Nucleus accumbens (tissue), 56 donors: ENCODE measurements at regions not wholly inside any gene's neighbourhood (a gene's known extent, or its start where the extent isn't known, plus 50 kb on each side); places are given as distances from the start of the nearest gene placed in this dataset.
A peak's percentile ranks its signal among the peaks of the same experiment; 100 is the strongest.

Source experiments
- DNase-seq, 56 donors: peaks; one replicate each; lab custom pipeline; 2025; lab: John Stamatoyannopoulos, UW

DNA sequence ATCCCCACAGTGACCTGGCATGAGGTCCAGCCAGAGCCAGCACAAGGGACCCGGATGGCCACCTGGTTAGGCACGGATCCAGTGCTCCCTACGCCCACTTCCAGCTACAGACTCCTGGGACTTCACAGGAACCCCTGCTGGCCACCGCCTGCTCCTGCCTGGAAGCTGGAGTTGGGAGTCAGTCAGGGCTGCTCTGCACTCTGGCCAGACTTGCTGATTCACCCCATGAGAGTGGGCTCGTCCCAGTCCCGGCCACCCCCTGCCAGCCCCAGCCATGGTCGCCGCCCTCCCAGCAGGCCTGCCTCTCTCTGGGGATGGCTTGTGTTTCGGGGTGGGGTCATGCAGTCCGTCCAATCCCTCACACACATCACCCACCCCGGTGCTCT is 125.8 kb downstream of the DLL1 start:
- no peak for DNase-seq

DNA sequence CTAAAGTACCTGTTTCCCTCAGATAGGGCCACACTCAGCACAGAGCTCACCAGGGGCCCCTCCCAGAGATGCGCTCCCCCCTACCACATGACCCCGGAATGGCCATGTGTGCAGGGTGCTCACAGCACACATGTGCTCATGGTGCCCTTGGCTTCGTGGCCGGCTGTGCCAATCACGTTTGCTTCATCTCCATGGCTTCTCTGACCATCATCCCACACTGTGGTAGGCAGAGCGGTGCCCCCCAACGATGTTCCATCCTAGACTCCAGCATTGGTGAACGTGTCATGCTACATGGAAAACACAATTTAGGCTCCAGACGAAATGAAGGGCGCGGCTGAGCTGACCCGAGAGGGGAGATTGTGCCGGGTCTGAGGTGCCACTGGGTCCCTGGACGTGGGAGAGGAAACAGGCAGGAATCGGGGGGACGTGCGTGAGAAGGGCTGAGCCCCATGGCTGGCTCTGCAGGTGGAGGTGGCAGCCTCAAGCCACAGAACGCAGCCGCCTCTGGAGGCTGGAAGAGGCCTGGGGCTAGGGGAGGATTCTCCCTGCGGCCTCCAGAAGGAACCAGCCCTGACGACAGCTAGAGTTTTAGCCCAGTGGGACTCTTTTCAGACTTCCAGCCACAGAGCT is 126.5 kb downstream of the DLL1 start:
- no peak for DNase-seq

DNA sequence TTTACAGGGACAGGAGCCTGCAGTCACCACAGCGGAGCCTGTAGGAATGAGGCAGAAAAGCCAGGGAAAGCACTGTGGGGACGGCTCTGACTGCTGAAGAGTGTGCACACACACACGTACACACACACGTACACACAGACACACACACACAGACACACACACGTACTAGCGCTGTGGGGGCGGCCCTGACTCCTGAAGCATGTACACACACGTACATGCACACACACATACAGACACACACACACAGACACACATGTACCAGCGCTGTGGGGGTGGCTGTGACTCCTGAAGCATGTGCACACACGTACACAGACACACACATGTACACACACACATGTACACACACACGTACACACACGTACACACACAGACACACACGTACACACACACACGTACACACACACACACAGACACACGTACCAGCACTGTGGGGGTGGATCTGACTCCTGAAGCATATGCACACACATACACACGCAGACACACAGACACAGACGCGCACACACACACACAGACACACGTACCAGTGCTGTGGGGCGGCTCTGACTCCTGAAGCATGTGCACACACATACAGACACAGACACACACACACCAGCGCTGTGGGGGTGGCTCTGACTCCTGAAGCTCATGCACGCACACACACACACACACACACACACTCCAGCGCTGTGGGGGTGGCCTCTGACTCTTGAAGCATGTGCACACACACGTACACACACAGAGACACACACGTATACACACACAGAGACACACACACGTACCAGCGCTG is 127.3 kb downstream of the DLL1 start:
- peak in 5 of 56 donors; percentile 15 to 41 (median 29) for DNase-seq

DNA sequence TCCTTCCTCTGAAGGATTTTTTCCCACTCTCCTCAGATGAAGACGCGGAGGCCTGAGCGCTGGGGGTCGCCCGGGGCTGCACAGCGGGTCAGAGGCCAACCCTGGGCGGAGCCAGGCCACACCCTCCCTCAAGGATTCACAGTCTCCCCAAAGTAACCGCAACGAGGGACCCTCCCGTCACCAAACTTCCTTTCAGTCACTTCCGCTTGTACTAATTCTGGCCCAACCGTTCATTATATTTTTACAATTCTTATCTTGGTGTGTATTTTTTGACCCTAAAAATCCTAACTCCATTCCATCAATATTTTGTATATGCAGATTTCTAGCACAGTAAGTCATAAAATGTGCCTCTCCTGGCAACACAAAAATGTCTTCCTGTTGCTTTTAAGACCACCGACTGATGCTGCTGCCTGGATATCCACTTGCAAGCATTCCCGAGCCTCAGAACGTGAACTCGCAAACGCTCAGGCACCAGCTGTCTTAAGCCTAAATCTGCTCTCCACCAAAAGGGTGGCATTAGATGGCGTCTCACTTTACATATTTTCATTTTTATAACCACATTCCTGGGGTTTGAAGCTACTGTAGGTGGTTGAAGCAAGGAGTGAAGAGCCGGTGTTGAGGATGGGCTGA is 128.0 kb downstream of the DLL1 start:
- no peak for DNase-seq

DNA sequence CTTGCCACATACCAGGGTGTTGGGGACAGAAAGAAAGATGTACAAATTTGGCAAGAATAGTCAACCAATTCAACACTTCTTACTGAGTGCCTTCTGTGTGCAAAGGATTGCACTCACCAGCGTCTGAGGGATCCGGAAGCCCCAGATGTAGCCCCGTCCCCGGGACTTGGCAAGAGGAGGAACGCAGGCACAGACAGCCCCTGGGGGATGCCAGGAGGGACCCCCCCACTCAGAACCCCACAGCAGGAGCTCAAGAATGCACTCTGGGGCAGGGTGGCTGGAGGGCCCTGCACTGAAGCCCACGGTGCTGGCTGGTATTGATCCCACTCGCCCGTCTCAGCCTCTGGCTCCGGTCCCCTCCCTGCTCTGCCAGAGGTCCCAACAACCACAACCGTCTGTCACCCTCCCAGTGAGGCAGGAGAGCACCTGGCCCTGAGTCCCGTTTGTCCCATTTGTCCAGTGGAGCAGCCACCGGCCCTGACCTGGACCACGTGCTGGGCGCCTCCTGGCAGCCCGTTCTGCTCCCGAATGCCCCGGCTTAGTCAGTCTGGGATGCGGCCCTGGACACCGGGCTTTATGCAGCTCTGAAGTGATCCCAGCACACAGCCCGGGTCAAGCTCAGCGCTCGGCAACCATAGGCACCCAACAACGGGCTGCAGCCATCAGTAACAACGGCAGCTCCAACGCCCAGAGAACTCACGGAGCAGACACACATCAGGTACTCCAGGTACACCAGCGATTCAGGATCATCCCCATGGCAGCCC is 128.7 kb downstream of the DLL1 start:
- DNase-seq, result no peak

DNA sequence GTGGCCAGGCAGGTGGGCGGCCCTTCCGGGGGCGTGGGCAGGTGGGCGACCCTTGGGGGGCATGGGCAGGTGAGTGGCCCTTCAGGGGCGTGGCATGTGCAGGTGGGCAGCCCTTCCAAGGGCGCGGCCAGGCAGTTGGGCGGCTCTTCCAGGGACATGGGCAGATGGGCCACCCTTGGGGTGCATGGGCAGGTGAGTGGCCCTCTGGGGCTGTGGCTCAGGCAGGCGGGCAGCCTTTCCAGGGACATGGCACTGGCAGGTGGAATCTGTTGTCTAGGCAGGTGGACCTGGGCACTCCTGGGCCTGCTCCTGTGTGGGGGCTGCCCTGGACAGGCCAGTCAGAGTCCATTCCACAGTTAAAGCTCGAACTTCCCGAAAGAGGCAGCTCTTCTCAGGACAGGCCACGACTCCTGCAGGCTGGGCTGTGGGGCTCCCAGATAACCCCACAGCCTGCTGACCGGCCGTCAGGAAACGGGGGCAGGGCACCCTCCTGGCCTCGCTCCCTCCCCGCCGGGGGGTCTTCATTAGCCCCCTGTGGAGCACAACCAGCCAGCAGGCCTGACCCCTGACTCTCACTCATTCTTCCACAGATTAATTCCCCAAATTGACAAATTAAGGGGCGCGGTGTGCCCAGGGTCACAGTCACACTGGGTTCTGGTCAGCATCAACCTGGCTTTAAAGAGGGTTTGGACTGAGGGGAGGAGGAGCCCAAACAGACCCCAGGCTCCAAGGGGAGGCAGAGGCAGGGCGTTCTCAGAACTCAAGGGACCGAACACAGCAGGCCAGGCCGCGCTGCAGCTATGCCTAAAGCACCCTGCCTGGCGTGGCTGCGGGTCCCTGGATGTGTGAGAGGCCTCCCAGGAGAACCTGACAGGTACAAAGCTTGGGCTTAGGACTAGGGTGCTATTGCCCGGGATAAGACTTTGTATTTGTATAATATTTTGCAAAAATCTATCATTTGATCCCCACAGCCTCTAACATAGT is 130.0 kb downstream of the DLL1 start:
- DNase-seq, result no peak

DNA sequence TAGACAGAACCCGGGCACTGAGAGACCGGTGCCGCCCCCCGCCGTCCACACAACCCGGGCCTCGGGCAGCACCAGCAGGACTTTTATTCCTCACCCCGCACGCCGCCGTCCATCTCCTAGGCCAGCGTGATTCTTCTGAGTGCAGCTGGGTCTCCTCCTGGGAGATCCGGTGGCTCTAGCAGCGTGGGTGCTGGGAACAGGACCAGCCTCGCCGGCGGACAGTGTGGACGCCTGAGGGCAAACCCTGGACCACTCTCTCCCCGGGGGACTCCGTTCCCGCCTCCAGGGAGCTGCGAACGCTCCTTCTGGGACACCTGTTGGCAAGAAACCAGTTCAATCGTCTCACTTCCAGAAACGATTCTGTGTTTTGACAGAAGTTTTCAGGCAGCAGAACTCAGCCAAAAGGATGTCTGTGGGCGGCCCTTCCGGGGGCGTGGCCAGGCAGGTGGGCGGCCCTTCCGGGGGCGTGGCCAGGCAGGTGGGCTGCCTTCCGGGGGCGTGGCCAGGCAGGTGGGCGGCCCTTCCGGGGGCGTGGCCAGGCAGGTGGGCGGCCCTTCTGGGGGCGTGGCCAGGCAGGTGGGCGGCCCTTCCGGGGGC is 130.7 kb downstream of the DLL1 start:
- no peak for DNase-seq

DNA sequence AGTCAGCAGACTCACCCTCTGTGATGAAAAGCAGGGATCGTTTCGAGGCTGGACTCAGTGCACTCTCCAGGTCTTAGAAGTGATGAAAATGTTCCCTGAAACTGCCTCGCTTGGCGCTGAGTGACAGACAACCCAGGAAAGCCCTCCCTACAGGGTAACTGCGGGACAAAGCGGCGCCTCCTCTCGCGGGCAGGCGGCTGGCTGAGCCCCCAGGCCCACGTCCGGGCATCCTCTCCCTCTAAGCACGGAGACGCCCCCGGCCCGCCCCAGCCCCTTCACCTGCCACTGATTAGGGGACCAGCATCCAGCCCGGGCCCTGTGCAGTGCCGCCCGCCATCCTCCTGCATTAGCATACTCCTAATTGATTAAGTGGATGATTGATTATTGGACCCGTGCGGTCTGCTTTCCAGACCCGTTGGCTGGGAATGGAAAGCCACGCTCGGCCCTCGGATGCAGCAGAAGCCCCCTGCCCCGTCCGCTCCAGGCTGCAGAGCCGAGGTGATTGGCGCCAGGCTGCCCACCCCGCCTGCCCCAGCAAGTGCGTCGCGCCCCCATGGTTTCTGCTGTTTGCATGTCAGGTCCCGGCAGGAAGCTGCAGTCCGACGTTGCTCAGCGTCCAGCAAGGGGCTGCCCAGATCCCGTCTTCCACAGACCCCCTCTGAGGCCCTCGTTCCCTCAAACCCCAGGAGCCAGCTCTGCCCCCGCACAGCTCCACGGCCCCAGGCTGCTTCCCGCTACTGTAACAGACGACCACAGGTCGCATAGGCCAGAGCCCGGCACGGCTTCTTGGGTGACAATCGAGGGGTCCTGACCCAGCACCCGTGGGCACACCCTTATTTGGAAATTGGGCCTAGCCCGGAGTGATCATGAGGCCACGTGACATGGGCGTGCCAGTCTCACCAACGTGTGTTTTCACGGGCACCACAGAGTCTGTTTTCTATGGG is 131.6 kb downstream of the DLL1 start:
- DNase-seq, result no peak

DNA sequence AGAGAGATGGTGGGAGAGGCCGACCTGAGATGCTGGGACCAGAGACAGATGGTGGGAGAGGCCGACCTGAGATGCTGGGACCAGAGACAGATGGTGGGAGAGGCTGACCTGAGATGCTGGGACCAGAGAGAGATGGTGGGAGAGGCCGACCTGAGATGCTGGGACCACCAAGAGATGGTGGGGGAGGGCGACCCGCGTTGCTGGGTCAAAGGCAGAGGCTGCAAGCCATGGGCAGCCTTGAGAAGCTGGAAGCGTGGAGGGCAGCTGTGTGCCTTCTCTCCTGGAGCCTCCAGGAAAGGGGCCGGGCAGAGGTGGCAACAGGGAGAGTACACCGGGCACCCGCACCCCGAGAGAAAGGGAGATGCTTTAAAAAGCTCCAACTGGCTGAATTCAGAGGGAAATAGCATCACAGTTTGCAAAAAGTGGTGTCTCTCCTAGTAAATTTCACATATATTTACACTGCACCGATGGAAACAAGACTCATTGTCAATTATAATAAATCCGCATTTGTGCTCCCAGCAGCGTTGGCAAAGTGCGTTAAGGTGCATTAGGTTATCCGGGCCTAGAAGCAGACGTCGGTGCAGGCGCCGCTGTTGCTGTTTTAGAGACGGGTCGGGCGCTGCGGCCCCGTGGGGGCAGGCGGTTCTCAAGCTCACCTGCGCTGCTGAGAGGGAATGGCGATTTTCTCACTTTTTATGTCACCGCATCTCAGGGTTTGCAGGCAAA is 132.4 kb downstream of the DLL1 start:
- no peak for DNase-seq

DNA sequence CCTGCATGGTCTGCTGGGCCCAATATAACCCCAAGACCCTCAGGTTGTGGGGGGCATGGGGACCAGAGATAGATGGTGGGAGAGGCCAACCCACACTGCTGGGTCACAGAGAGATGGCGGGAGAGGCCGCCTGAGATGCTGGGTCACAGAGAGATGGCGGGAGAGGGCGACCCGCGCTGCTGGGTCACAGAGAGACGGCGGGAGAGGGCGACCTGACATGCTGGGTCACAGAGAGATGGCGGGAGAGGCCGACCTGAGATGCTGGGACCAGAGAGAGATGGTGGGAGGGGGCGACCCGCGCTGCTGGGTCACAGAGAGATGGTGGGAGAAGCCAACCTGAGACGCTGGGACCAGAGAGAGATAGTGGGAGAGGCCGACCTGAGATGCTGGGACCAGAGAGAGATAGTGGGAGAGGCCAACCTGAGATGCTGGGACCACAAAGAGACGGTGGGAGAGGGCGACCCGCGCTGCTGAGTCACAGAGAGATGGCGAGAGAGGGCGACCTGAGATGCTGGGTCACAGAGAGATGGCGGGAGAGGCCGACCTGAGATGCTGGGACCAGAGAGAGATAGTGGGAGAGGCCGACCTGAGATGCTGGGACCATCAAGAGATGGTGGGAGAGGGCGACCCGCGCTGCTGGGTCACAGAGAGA is 133.2 kb downstream of the DLL1 start:
- no peak for DNase-seq

DNA sequence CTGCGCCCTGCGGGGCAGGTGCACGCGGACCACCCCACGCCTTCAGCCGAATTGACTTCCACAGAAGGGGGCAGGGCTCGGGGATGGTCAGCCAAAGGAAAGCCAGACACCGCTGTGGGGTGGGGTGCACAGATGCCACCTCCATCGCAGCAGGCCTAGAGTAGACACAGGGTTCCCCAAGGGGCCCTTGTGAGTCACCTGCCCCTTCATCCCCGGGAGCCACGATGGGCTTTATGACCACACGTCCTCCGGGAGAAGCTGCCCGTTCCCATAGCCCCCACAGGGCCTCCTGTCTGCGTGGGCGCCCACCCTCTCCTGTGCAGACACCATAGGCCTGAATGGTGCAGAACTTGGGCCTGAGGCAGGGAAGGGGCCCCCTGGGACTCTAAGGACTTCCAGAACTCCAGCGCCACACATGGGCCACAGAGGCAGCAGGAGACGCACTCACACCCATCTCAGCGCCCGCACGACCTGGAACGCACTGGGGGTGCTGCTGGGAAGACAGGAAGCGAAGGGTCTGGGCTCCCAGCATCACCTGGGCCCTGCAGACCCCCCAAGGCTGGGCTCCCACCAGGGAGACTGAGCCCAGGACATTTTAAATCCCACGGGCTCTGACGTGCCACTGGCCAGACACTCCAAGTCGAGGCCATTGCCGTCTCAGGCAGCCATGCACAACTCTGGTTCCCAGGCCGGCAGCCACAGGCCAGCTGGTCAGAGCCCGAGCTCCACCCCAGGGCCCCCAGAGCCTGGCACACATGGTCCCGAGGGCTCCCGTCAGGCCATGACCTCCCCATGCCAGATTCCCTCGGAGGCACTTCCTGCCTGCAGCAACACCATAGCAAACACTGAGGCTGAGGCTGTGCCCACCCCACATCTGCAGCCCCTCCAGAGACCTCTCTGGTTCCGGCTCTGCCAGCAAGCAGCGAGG is 134.2 kb downstream of the DLL1 start:
- no peak for DNase-seq

DNA sequence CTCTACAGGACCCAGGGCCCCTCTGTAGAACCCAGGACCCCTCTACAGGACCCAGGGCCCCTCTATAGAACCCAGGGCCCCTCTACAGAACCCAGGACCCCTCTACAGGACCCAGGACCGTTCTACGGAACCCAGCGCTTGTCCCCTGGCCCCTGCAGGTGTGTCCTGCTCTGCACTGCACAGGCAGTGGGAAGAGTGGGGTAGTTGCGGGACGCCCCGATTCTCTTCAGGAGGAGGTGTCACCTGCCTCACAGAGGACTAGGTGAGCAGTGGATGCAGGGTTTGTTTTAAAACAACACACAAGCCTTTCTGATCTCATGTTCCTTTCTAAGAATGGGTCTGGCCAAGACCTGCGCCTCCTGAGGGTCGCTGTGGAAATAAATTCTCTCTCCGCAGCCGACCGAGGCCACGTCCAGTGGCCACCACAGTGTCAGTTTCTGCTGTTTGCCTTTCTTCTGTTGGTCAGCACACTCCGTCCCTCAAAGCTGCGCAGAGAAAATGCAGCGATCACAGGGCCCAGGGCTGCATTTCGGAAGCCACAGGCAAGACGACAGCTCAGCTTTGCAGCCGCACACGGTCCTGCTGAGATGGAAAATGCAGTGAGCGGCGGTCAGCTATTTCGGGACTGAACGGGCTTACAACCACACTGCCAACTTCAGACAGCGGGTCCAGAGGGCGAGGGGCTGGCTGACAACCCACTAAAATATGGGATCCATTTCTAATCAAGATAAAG is 135.2 kb downstream of the DLL1 start:
- DNase-seq, result no peak

DNA sequence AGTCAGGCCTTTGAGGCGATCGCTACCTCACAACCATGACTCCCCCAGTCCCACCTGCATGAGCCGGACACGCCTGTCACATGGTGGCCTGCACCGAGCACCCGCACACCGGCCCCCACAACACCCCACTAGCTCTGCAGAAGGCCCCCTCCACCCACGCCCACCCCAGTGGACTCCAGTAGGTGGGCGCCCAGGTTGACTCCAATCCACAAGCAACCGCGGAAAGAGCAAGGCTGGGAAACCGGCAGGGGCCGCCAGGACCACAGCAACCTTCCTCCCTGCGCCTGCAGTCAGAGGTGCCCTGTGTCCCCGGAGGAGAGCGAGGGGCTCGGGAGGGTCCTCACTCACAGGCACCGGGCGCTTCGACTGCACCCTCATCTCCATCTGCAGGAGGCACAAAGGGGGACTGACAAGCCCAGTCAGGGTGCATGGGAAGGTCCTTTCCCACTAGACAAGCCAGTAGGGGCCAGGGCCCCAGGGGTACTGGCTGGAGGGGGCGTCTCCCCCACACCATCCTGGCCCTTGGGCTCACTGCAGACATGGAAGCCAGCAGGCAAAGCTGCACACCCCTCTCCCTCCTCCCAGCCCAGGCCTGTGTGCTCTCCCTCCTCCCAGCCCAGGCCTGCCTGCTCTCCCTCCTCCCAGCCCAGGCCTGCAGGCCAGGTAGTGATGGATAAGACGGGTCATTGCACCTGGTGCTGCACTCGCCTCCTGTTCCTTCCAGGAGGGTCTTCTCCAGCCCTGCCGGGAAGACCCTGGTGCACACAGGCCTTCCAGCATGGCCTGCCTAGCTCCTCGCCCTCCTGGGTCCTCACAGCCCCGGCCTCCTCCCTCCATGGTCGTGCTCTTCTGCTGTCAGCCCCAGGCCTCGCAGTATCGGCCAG is 137.2 kb downstream of the DLL1 start:
- no peak for DNase-seq

DNA sequence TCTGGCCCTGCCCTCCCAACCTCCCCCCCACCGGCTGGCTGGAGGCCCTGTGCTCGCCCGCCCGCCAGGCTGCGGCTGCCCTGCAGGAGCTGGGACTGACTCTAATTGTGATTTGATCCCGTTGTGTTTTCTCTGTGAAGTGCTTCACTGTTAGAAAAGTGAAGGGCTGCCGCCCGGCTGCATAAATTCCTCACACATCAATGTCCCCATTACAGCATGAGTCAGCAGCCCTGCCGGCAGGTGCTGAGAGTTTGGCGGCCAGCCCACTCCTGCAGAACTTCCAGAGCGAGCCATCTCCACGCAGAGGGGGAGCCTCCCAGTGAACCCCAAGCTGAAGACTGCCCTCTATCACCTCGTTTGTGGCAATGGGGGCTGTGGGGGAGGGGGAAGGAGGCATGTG is 137.9 kb downstream of the DLL1 start:
- DNase-seq, result peak in 12 of 56 donors; percentile 20 to 61 (median 30)
